Left colon (tissue), 2 donors: ENCODE measurements at regions not wholly inside any gene's neighbourhood (a gene's known extent, or its start where the extent isn't known, plus 50 kb on each side); places are given as distances from the start of the nearest gene placed in this dataset.

Experiments
- ATAC-seq: fragments of 200-7000 bp; cut with Tn5 transposase; one replicate; pipeline ENCODE4 v1.9.1; 2020; ENCODE audit warnings: mild to moderate bottlenecking, moderate library complexity
- DNase-seq, 2 donors: peaks; one replicate each; pipeline ENCODE4 v3.0.0-alpha.2; 2020
- intact Hi-C, 2 donors: fragments of 100-400 bp; cut with DNase I in 1 of 2; cut with micrococcal nuclease in 1 of 2; formaldehyde crosslinking; loops; one replicate each; pipeline versions ENCODE4 v1.11.2 to v1.14.0; 2022; cut with DNase I, micrococcal nuclease
- donor health status: DM: no; HTN: no; CAD: no.
- donor health status: DM: yes; HTN: yes; CAD: no.

GRCh38 chr22:23522623-23523251 lies 57.4 kb downstream of the IGLL1 start:
- DNase-seq (no peak), ATAC-seq (peak; percentile 7)
- intact Hi-C loops, result no loop called here

GRCh38 chr22:23521441-23522113 lies 58.5 kb downstream of the IGLL1 start:
- intact Hi-C loops, result no loop called here

GRCh38 chr22:23520863-23521440 lies 59.1 kb downstream of the IGLL1 start:
- ATAC-seq (peak; percentile 15), DNase-seq (peak in 1 of 2 donors; percentile 43)
- intact Hi-C loops, result no loop called here

More at GRCh38 chr22:23521441-23522113, 58.5 kb downstream of the IGLL1 start:
- peak; percentile 89 for ATAC-seq
- peak; percentile 91 to 95 for DNase-seq

GRCh38 chr22:23519442-23520157 lies 60.5 kb downstream of the IGLL1 start:
- ATAC-seq (no peak), DNase-seq (no peak)
- intact Hi-C loops, result no loop called here

GRCh38 chr22:23518376-23519187 lies 61.5 kb downstream of the IGLL1 start:
- no peak for DNase-seq
- intact Hi-C loops, result no loop called here

GRCh38 chr22:23517804-23518375 lies 62.2 kb downstream of the IGLL1 start:
- ATAC-seq (no peak), DNase-seq (no peak)
- intact Hi-C loops, result no loop called here

More at GRCh38 chr22:23518376-23519187, 61.5 kb downstream of the IGLL1 start:
- peak; percentile 24 for ATAC-seq

- no peak for ATAC-seq
- no peak for DNase-seq
- intact Hi-C loops, result no loop called here
These were observed 63.8 kb downstream of the IGLL1 start for GRCh38 chr22:23516304-23516703.

- ATAC-seq (no peak), DNase-seq (no peak)
- intact Hi-C loops, result no loop called here
These were observed 65.6 kb downstream of the IGLL1 start for GRCh38 chr22:23514322-23515038.

- ATAC-seq (no peak), DNase-seq (no peak)
- intact Hi-C loops, result no loop called here
These were observed 66.4 kb downstream of the IGLL1 start for GRCh38 chr22:23513705-23514104.

- DNase-seq, result no peak
- intact Hi-C loops, result no loop called here
- no peak for ATAC-seq
These were observed 67.0 kb downstream of the IGLL1 start for GRCh38 chr22:23513133-23513532.

- DNase-seq (no peak), ATAC-seq (no peak)
- intact Hi-C loops, result no loop called here
These were observed 67.4 kb downstream of the IGLL1 start for GRCh38 chr22:23512721-23513120.

- ATAC-seq (no peak), DNase-seq (no peak)
- intact Hi-C loops, result no loop called here
These were observed 67.8 kb downstream of the IGLL1 start for GRCh38 chr22:23512348-23512705.

- DNase-seq, result no peak
- no peak for ATAC-seq
- intact Hi-C loops, result no loop called here
These were observed 68.3 kb downstream of the IGLL1 start for GRCh38 chr22:23511627-23512347.

- DNase-seq, result no peak
- ATAC-seq, result no peak
- intact Hi-C loops, result no loop called here
These were observed 70.4 kb downstream of the IGLL1 start for GRCh38 chr22:23509571-23510302.

GRCh38 chr22:23504516-23504915 lies 75.6 kb downstream of the IGLL1 start:
- DNase-seq (no peak), ATAC-seq (no peak)
- intact Hi-C loops, result no loop called here

GRCh38 chr22:23503736-23504440 lies 76.2 kb downstream of the IGLL1 start:
- ATAC-seq (no peak), DNase-seq (no peak)
- intact Hi-C loops, result no loop called here
